RWPE1 (cell line): ENCODE measurements at regions not wholly inside any gene's neighbourhood (a gene's known extent, or its start where the extent isn't known, plus 50 kb on each side); places are given as distances from the start of the nearest gene placed in this dataset.

Experiments
- CTCF ChIA-PET: fragments of 350-600 bp; sonication (Branson Sonifier 250); formaldehyde crosslinking; extraction: SDS; loops from one replicate; lab custom pipeline; 2021; lab: Yijun Ruan, JAX
- POLR2A ChIA-PET: fragments of 400-600 bp; formaldehyde crosslinking; extraction: SDS; loops from one replicate; lab custom pipeline; 2020; ENCODE audit warnings: antibody characterized with exemption; ENCODE audit not compliant: low non-redundant PET; lab: Yijun Ruan, JAX
- DNase-seq: peaks from one replicate; pipeline ENCODE4 v3.0.0; 2012; ENCODE audit warnings: low spot score
- H3K27ac ChIP-seq: fragments of 450-650 bp; 2 replicates; pipeline ENCODE4 v1.5.1; 2017
- TF ChIP-seq, protein P1 (sequence below): fragments of 450-650 bp; conservative IDR thresholded peaks from 2 replicates; pipeline ENCODE4 v1.5.1; 2017; ENCODE audit warnings: low read depth, mild to moderate bottlenecking

DNA sequence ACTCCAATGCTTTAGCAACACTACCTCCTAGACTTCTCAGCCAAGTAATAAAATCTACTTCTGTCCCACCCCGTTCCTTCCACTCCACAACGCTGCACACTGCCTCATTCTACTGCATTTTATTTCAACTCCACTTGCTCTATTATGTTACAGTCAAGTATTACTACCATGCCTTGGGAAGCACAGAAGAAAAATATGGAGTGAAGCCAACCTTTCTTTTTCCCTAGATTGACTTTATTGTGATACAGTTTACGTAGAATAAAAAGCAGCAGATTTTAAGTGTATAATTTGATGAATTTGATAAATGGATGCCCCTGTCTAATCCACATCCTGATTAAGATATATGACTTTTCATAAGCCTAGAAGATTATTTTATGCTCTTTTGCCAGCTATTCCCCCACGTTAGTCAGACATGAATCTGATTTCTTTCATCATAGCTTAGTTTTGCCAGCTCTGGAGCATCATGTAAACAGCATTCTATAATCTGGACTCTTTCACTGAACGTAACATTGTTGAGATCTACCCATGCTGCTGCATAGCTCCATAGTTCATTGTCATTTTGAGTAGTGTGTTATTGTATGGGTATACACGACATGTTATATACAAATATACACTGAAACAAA, 676.8 kb upstream of the RAB6C start:
- ChIA-PET CTCF (no interaction called here), POLR2A (no interaction called here)
- no peak overlapping the region for H3K27ac ChIP-seq
- no peak for DNase-seq
- TF ChIP-seq, protein P1, sequence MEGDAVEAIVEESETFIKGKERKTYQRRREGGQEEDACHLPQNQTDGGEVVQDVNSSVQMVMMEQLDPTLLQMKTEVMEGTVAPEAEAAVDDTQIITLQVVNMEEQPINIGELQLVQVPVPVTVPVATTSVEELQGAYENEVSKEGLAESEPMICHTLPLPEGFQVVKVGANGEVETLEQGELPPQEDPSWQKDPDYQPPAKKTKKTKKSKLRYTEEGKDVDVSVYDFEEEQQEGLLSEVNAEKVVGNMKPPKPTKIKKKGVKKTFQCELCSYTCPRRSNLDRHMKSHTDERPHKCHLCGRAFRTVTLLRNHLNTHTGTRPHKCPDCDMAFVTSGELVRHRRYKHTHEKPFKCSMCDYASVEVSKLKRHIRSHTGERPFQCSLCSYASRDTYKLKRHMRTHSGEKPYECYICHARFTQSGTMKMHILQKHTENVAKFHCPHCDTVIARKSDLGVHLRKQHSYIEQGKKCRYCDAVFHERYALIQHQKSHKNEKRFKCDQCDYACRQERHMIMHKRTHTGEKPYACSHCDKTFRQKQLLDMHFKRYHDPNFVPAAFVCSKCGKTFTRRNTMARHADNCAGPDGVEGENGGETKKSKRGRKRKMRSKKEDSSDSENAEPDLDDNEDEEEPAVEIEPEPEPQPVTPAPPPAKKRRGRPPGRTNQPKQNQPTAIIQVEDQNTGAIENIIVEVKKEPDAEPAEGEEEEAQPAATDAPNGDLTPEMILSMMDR = no peak

DNA sequence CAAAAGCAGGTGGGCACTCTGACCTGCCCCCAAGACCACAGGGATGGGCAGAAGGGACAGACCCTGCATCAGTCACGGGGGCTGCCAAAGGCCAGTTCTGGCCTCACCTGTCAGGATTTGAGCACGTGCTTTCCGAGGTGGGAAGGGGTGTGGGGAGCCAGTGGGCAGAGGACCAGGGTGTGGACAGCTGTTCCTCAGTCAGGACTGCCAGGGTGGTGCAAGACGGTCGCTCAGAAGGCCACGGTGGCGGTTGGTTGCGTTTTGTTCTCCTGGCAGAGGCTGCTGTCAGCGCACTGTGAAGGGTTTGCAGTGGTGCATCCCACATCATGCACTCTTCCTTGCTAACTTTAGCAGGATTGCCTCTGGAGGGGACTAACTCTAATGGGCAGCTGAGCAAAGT, 665.3 kb upstream of the RAB6C start:
- POLR2A ChIA-PET = no interaction called here
- H3K27ac ChIP-seq = no peak overlapping the region
- CTCF ChIA-PET = no interaction called here
- TF ChIP-seq, protein P1 = no peak
- no peak for DNase-seq

DNA sequence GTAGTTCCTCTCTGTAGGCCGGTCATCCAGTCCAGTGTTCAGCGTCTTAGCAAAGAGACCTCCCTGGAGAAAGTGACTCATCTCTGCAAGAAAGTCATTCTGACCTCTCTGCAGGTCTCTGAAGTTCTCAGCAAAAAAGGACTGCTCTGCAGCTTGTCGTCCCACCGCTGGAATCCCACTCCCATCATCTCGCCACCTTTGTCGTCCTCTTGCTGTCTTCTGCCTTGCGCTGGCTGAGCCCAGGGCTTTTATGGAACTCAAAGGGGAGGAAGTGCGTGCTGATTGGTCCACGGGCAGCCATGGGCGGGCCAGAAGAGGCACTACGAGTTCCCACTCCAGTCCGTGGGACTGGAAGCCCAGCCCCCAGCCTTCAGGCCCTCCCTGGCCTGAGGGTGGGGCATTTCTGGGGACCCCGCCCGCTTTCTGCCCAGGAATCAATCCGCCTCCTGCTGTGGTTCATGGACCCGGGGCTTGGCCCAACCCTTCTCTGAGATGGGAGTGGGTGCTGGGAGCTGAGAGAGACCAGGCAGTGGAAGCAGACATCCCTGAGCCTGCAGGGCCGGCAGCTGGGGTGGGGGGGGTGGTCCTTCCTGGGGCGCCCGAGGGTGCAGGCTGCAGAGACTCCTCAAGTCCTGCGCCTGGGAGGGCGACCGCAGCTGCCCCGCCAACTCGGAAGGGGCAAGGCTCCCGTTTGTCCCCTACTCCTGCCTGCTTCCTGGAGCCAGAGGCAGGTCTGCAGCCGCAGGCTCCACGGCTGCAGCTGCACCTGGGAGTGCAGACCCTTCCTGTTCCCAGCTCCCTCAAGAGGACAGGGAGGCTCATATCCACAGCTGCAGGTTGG, 660.7 kb upstream of the RAB6C start:
- DNase-seq = no peak
- ChIA-PET POLR2A (no interaction called here), CTCF (no interaction called here)
- TF ChIP-seq, protein P1 = no peak
- no peak overlapping the region for H3K27ac ChIP-seq

DNA sequence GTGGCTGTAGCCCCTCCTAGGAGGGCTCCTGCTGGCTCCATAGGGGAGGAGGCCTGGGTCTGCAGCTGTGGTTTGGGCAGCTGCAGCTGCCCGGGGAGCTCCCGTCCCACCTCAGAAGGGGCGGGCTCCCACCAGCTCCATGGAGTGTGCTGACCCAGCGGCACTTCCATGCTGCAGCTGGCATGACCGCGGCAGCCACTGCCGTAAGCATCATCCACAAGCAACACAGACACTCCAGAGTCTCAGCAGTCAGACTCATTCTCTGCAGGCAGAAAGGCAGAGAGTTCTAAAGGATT, 660.1 kb upstream of the RAB6C start:
- H3K27ac ChIP-seq = no peak overlapping the region
- ChIA-PET POLR2A (no interaction called here), CTCF (no interaction called here)
- TF ChIP-seq, protein P1 = no peak
- DNase-seq = no peak

DNA sequence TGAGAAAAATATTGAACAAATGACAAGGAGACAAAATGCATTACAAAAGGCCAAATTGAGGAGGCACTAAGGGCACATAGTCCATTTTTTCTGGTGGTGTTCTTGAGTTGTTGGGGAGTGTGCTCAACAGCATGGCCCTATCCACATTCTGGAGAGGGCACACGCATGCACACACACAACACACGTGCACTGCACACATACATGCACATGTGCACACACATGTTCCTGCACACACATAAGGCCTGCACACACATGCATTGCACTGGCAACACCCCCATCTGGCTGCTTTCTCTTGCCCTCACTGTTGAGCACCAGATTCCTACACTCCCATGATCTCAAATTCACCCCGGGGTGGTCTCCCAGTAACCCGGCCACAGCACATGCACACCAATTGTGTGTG, 659.2 kb upstream of the RAB6C start:
- TF ChIP-seq, protein P1 = no peak
- CTCF ChIA-PET = no interaction called here
- POLR2A ChIA-PET = no interaction called here
- H3K27ac ChIP-seq = no peak overlapping the region
- DNase-seq = no peak

DNA sequence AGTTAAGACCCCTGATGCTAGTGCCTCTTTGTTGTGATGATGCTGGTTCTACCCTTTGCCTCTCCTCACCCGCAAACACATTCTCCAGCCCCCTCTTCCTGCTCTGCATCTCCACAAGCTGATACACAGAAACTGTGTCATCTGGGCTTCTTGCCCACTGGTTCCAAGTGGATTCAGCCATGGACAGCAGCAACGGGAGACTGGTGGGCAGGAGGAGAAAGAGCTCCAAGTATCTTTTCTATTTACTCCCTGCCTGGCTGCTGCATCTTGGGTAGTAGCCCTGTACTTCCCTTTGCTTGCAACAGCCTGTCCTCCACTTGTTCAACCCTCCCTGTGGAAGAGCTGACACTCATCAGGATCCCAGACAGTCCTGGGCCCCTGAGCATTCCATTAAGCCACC, 655.1 kb upstream of the RAB6C start:
- TF ChIP-seq, protein P1 = no peak
- H3K27ac ChIP-seq = no peak overlapping the region
- no peak for DNase-seq
- POLR2A ChIA-PET = no interaction called here
- CTCF ChIA-PET = no interaction called here
